ENCODE measurements at regions not wholly inside any gene's neighbourhood (a gene's known extent, or its start where the extent isn't known, plus 50 kb on each side); places are given as distances from the start of the nearest gene placed in this dataset.

DNA sequence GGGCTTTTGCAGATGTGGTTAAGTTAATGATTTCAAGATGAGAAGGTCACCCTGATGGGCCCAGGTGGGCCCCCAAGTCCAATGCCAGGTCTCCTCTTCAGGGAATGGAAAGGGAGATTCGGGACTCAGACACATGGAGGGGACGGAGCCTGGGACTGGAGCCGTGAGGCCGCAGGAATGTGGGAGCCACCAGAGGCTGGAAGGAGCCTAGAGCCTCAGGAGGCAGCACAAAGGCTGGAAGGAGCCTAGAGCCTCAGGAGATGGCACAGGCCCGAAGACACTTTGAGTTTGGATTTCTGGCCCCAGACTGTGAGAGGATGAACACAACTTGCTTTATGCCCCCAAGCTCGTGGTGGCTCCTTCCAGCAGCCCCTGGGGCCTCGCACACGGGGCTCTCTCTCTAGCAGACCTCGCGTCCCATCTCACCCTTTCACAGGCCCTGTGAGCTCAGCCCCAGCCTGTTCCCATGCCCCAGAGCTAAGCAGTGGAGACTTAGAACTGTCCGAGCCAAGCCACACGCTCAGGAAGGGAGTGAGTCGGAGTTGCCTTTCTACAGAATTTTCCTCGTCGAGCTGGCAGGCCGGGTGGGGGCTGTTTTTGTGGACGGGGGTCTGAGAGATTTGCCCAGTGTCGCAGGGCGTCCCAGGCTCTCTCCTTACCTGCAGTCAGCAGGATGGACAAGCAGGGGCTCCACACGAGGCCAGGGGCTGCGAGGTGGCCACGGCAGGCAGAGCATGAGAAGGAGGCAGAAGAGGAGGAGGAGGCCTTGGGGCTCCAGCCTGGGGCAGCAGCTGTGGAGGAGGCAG lies 937.6 kb downstream of the BRD1 start:
- DNase-seq = no peak

DNA sequence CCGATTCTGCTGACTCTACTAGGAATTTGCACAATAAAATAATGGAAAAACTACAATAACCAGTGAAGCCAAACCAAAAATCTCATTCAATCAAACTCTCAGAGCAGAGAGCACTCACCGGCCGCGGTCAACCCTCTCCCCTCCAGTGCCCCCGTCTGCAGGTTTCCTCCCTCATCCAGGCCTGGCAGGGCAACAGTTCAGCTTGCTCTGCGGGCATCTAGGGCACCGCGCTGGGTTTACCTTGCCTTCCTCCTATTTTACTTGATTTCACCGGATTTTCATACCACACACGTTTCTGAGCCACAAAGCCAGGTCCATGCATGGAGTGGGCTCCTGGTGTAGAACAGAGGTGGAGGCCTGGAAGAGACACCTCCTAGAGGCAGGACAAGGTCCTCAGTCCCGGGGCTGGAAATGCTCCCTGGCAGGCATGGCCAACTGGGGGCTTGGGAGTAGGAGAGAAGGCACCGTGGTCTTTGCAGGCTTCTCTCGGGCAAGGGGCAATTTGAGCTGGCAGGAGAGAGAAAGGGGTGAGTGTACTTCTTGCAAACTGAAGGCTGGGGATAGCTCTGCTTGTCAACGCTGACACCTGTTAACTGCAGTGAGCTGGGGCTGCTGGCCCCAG lies 938.4 kb downstream of the BRD1 start:
- DNase-seq = no peak

DNA sequence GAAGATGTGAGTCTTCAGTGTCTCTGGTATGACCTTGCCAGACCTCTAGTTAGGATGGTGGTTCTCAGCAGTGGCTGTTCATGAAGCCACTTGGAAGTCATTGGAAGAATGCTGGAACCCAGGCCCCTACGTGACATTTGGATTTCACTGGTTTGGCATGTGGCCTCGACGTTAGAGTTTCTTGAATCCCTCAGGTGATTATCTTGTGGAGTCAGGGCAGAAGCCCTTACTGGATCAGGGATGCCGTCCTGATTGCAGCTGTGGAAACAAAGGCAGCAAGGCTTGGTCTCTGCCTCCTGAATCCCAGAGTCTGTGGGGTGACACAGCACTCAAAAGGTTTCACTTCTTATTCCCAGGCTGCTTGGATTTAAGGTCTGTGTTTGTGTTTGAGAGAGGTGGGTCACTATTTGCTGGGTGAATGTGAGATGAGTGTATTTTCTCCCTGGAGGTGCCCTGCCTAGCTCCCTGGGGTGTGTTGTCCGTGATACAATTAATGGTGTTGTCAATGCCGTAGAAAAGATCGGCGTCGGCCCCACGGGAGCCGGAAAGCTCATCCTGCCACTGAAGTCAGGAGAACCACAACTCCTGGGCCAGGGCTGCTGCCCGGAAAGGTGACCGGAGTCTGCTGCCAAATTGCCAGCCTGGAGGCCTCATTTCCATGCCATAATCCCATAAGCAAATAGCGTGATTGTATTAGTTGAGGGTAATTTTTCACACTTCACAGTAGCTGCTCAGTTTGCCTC lies 939.0 kb downstream of the BRD1 start:
- no peak for DNase-seq

DNA sequence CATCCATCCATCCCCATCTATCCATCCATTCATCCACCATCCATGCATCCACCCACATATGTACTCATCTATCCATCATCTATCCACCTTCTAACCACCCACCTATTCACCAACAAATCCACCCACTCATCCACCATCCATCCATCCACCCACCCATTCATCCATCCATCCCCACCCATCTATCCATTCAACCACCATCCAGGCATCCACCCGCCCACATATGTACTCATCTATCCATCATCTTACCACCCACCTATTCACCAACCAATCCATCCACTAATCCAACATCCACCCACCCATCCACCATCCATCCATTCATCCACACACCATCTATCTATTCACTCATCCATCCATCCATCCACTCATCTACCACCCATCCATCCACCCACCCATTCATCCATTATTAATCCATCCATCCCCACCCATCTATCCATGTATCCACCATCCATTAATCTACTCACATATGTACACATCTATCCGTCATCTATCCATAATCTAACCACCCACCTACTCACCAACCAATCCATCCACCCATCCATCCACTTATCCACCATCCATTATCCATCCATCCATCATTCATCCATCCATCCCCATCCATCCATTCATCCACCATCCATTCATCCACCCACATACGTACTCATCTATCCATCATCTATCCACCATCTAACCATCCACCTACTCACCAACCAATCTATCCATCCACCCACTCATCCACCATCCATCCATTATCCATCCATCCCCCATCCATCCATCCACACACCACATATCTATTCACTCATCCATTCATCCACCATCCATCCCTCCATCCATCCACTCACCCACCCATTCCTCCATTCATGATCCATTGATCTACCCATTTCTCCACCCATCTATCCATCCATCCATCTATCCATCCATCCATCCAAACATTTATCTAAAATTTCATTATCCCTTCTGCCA lies 940.0 kb downstream of the BRD1 start:
- DNase-seq = no peak

- DNase-seq = no peak
Measured at GRCh38 chr22:48886604-48887393, 940.9 kb downstream of the BRD1 start.

- no peak for DNase-seq
Measured at GRCh38 chr22:48885919-48886305, 941.8 kb downstream of the BRD1 start.

GRCh38 chr22:48885271-48885918 lies 942.3 kb downstream of the BRD1 start:
- no peak for DNase-seq

- DNase-seq = no peak
Measured at GRCh38 chr22:48884786-48885185, 942.9 kb downstream of the BRD1 start.

GRCh38 chr22:48884324-48884723 lies 943.3 kb downstream of the BRD1 start:
- DNase-seq = no peak

GRCh38 chr22:48883211-48883960 lies 944.3 kb downstream of the BRD1 start:
- DNase-seq = no peak

DNA sequence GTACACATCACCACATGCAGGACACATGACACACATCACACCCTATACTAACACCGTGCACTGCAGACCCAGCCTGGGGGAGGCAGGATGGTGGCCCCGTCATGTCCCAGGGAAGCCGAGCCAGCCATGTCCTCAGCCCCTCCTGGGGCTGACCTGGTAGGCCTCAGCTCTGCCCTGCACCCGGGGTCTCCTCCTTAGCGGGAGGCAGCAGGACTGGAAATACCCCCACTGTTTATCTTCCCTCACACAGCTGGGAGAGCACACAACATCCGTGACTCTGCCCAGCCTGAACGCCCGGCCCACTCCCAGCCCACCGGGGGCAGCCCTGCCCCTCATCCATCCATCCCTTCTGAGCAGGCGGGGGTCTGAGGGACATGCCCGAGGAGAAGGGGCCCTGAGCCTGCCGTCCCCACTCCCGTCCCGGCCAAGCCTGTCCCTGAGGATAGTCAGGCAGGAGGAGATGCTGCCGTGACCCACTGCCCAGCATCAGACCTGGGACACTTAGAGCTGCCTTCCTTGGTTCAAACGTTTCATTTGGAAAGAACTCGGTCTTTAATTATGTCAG lies 945.0 kb downstream of the BRD1 start:
- no peak for DNase-seq

DNA sequence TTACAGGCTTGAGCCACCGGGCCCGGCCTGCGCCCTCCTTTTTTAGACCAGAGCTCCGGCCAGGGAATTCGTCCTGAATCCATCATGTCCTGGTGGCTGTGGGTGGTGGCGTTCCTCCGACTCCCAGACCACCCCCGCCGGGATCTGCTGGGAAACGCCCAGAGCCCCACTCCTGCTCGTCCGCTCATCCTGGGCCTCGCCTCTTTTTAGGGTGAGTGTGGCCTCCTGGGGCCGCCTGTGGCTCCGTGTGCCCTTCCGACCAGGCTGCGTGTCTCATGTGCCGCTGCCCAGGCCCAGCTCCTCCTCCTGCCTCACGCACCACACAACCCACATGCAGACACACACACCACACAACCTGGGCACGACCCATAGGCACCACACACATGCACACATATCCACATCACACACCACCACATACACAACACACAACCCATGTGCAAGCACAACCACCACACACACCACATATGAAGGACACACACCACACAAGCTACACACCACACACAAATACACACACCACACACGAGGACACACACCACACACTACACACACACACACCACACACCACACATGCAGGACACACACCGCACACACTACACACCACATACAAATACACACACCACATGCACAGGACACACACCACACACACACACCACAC lies 946.2 kb downstream of the BRD1 start:
- no peak for DNase-seq

DNA sequence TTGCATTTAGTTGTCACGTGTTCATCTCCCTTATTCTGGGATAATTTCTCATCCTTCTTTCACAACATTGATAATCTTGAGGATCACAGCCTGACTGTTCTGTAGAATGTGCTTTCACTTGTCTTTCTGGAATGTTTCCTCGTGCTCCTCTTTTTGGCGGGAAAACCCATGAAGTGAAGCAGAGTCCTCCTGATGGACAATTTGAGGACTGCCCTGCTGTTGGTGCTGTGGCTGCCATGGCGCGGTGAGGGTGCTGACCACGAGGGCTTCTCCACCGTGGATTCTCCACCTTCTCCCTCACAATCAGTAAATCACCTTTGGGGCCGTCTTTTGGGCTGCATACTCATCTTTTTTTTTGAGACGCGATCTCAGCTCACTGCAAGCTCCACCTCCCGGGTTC lies 946.9 kb downstream of the BRD1 start:
- DNase-seq = no peak

GRCh38 chr22:48876951-48877350 lies 950.7 kb downstream of the BRD1 start:
- no peak for DNase-seq

- DNase-seq = no peak
Measured at GRCh38 chr22:48874956-48875355, 952.7 kb downstream of the BRD1 start.

DNA sequence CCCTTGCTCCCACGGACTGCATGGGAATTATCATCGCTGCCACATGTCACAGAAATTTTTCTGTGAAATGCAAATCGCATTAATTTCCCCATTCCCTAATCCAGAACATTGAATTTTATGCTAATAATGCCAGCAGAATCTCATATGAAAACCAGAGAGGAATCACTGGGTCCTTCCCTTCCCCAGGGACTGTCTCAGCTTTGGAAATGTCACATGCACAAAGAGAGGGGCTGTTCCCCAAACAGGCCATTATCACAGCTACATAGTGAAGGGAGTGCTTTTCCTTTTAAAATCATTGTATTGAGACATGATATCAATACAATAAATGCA lies 954.5 kb downstream of the BRD1 start:
- DNase-seq = no peak

DNA sequence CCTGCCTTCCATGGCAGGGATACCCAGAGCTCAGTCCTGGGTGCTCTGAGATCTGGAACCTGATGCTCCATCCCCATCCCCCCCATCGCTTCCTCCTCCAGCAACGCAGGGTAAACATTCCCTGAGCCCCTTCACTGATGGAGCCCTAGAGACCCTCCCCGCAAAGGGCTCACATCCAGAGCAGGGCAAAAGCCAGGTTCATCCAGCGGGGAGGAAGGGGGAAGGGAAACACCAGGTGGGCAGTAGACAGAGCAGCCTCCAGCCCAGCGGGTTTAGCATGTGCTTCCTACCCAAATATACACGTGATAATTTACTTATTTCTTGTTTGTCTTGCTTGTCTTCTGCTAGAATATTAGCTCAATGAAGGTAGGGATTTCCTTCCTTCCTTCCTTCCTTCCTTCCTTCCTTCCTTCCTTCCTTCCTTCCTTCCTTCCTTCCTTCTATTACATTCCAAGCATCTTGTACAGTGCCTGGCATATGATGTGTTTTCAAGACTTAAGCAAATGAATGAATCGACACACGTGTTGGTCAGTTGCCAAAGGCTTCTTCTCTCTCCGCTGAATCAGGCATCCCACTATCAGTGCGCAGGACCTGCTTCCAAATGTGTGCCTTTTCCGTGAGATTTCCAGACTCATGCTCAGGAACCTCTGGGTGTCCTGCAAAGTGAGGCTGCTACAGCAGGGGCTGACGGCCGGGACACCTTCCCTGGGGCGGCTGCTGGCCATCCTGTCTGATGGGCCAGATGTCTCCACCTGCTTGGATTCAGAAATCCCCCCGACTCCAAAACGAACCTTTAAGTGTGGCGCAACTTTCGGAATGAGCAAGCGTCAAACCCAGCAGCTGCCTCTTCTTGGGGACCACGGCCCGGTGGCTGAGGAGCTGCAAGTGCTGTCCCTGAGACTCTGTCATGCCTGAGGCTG lies 955.1 kb downstream of the BRD1 start:
- no peak for DNase-seq

- no peak for DNase-seq
Measured at GRCh38 chr22:48871176-48871840, 956.4 kb downstream of the BRD1 start.
